A549 (cell line): ENCODE measurements at regions not wholly inside any gene's neighbourhood (a gene's known extent, or its start where the extent isn't known, plus 50 kb on each side); places are given as distances from the start of the nearest gene placed in this dataset.

Experiments
- ATAC-seq, 2 experiments: fragments of 200-7000 bp in 1 of 2; fragments of >200 bp in 1 of 2; cut with Nextera tagmentation in 1 of 2; cut with Tn5 transposase in 1 of 2; 3 replicates each; pipeline versions ENCODE4 v1.8.0 to v1.9.1; 2018 to 2020; ENCODE audit warnings: mild to moderate bottlenecking in 1 of 2, moderate library complexity in 1 of 2
- CTCF ChIA-PET: fragments of 300-600 bp; sonication (Branson Sonifier 250); formaldehyde crosslinking; extraction: SDS; loops from one replicate; lab custom pipeline; 2021; ENCODE audit warnings: antibody characterized with exemption, inconsistent platforms; lab: Yijun Ruan, JAX
- POLR2A ChIA-PET: fragments of 350-600 bp; formaldehyde crosslinking; extraction: SDS; loops from one replicate; lab custom pipeline; 2021; ENCODE audit warnings: antibody characterized with exemption, inconsistent platforms; lab: Yijun Ruan, JAX
- DNase-seq, 2 experiments: peaks; one replicate each; pipeline versions ENCODE4 v3.0.0 to v3.0.0-alpha.2; 2011 to 2016; ENCODE audit warnings: low read depth in 1 of 2, low spot score in 1 of 2
- FAIRE-seq: peaks from 2 replicates; lab custom pipeline; 2011; peaks lifted over from hg19 to GRCh38; lab: Jason Lieb, UNC
- H3K27ac ChIP-seq, 2 experiments: fragments of >200 bp; sonication (Bioruptor Twin); formaldehyde crosslinking; 3 replicates each; pipeline ENCODE4 v1.5.1; 2016 to 2017
- H3K4me1 ChIP-seq: fragments of >200 bp; sonication (Bioruptor Twin); formaldehyde crosslinking; 3 replicates; pipeline ENCODE4 v1.6.1; 2016
- H3K4me2 ChIP-seq: fragments of >200 bp; sonication (Bioruptor Twin); formaldehyde crosslinking; 3 replicates; pipeline ENCODE4 v1.6.1; 2016
- H3K4me3 ChIP-seq: fragments of >200 bp; sonication (Bioruptor Twin); formaldehyde crosslinking; 3 replicates; pipeline ENCODE4 v1.5.1; 2016
- H3K9me3 ChIP-seq: fragments of >200 bp; sonication (Bioruptor Twin); formaldehyde crosslinking; 3 replicates; pipeline ENCODE4 v1.6.1; 2016
- CEBPB ChIP-seq, 2 experiments: fragments of >200 bp in 1 of 2; sonication (Bioruptor Twin) in 1 of 2; formaldehyde crosslinking in 1 of 2; IDR thresholded peaks; 2 replicates each; pipeline ENCODE4 v1.6.1; 2012 to 2016
- CHD4 ChIP-seq: fragments of 200-600 bp; sonication (generic); IDR thresholded peaks from 2 replicates; pipeline ENCODE4 v1.6.1; 2016; ENCODE audit warnings: antibody characterized with exemption, mild to moderate bottlenecking, borderline replicate concordance
- CTCF ChIP-seq: fragments of >200 bp; sonication (Bioruptor Twin); formaldehyde crosslinking; IDR thresholded peaks from 3 replicates; pipeline ENCODE4 v1.5.1; 2016
- ELK1 ChIP-seq: fragments of 150-350 bp; IDR thresholded peaks from 2 replicates; pipeline ENCODE4 v1.6.1; 2014; ENCODE audit warnings: low read depth, mild to moderate bottlenecking, low read length
- EP300 ChIP-seq, 2 experiments: fragments of >200 bp; sonication (Bioruptor Twin); formaldehyde crosslinking; IDR thresholded peaks; 2 replicates in 1 of 2; 3 replicates in 1 of 2; pipeline ENCODE4 v1.6.1; 2016 to 2017
- ESRRA ChIP-seq: fragments of 150-350 bp; IDR thresholded peaks from 2 replicates; pipeline ENCODE4 v1.6.1; 2014; ENCODE audit warnings: mild to moderate bottlenecking, low read length, borderline replicate concordance
- FOSB ChIP-seq: fragments of 250-450 bp; sonication (Bioruptor Pico); IDR thresholded peaks from 2 replicates; pipeline ENCODE4 v1.5.0; 2020; ENCODE audit warnings: mild to moderate bottlenecking, moderate library complexity
- FOXS1 ChIP-seq: fragments of 250-450 bp; sonication (Bioruptor Pico); IDR thresholded peaks from 2 replicates; pipeline ENCODE4 v1.5.0; 2020; ENCODE audit warnings: mild to moderate bottlenecking, moderate library complexity
- GATA3 ChIP-seq: IDR thresholded peaks from 2 replicates; pipeline ENCODE4 v1.6.1; 2012; ENCODE audit warnings: borderline replicate concordance
- HDAC2 ChIP-seq: fragments of 200-600 bp; sonication (generic); IDR thresholded peaks from 2 replicates; pipeline ENCODE4 v1.6.1; 2016
- HOXB13 ChIP-seq: fragments of 250-450 bp; sonication (Bioruptor Pico); IDR thresholded peaks from 2 replicates; pipeline ENCODE4 v1.5.0; 2020; ENCODE audit warnings: low read depth, mild to moderate bottlenecking, moderate library complexity
- HOXB5 ChIP-seq: fragments of 250-450 bp; sonication (Bioruptor Pico); IDR thresholded peaks from 2 replicates; pipeline ENCODE4 v1.5.0; 2020; ENCODE audit warnings: mild to moderate bottlenecking, moderate library complexity
- JUN ChIP-seq, 2 experiments: fragments of >200 bp; sonication (Bioruptor Twin); formaldehyde crosslinking; IDR thresholded peaks; 2 replicates in 1 of 2; 3 replicates in 1 of 2; pipeline ENCODE4 v1.6.1; 2016 to 2017
- JUNB ChIP-seq: fragments of >200 bp; sonication (Bioruptor Twin); formaldehyde crosslinking; IDR thresholded peaks from 2 replicates; pipeline ENCODE4 v1.6.1; 2016
- KDM5A ChIP-seq: fragments of 200-600 bp; sonication (generic); IDR thresholded peaks from 2 replicates; pipeline ENCODE4 v1.6.1; 2016; ENCODE audit warnings: antibody characterized with exemption, mild to moderate bottlenecking
- MAFK ChIP-seq: fragments of 450-650 bp; IDR thresholded peaks from 2 replicates; pipeline ENCODE4 v1.6.1; 2014; ENCODE audit not compliant: partially characterized antibody
- NFE2L2 ChIP-seq: fragments of 150-350 bp; conservative IDR thresholded peaks from 2 replicates; pipeline ENCODE4 v1.6.1; 2014; ENCODE audit warnings: low read length
- NPAS2 ChIP-seq: fragments of 250-450 bp; sonication (Bioruptor Pico); IDR thresholded peaks from 2 replicates; pipeline ENCODE4 v1.8.0; 2022; ENCODE audit warnings: mild to moderate bottlenecking, moderate library complexity, borderline replicate concordance
- NR3C1 ChIP-seq: fragments of >200 bp; sonication (Bioruptor Twin); formaldehyde crosslinking; IDR thresholded peaks from 3 replicates; pipeline ENCODE4 v1.6.1; 2017
- POLR2A ChIP-seq: IDR thresholded peaks from 2 replicates; pipeline ENCODE4 v1.6.1; 2012; ENCODE audit warnings: mild to moderate bottlenecking, low read length
- POLR2AphosphoS2 ChIP-seq: conservative IDR thresholded peaks from 2 replicates; pipeline ENCODE4 v1.6.1; 2012; ENCODE audit warnings: low read length, improper control_type of control experiment, inconsistent platforms
- RCOR1 ChIP-seq: fragments of 150-350 bp; IDR thresholded peaks from 2 replicates; pipeline ENCODE4 v1.6.1; 2014; ENCODE audit warnings: antibody characterized with exemption, low read length, low read depth
- SMC3 ChIP-seq: fragments of >200 bp; sonication (Bioruptor Twin); formaldehyde crosslinking; IDR thresholded peaks from 3 replicates; pipeline ENCODE4 v1.6.1; 2018; ENCODE audit warnings: inconsistent platforms
- TFCP2L1 ChIP-seq: fragments of 250-450 bp; sonication (Bioruptor Pico); IDR thresholded peaks from 2 replicates; pipeline ENCODE4 v1.5.0; 2021; ENCODE audit warnings: mild to moderate bottlenecking
- TP53 ChIP-seq: fragments of 250-450 bp; sonication (Bioruptor Pico); IDR thresholded peaks from 2 replicates; pipeline ENCODE4 v1.5.0; 2021; ENCODE audit warnings: mild to moderate bottlenecking, moderate library complexity
- ZC3H11A ChIP-seq: fragments of 450-650 bp; IDR thresholded peaks from 2 replicates; pipeline ENCODE4 v1.6.1; 2014; ENCODE audit warnings: antibody characterized with exemption, mild to moderate bottlenecking
- ZFP36 ChIP-seq: fragments of 450-650 bp; IDR thresholded peaks from 2 replicates; pipeline ENCODE4 v1.6.1; 2014; ENCODE audit warnings: borderline replicate concordance; ENCODE audit not compliant: partially characterized antibody
- ZSCAN20 ChIP-seq: fragments of 250-450 bp; sonication (Bioruptor Pico); IDR thresholded peaks from 2 replicates; pipeline ENCODE4 v1.8.0; 2022; ENCODE audit warnings: mild to moderate bottlenecking, moderate library complexity
- WGBS: methylation state at CpG from one replicate; pipeline ENCODE4 v1.1.6; 2017; ENCODE audit errors: missing lambda C conversion rate; 5-methylcytosine and 5-hydroxymethylcytosine counted together
- TF ChIP-seq, protein P1 (sequence below): fragments of >200 bp; sonication (Bioruptor Twin); formaldehyde crosslinking; IDR thresholded peaks from 2 replicates; pipeline ENCODE4 v1.6.1; 2016
- TF ChIP-seq, protein P2 (sequence below): fragments of 450-650 bp; IDR thresholded peaks from 2 replicates; pipeline ENCODE4 v1.6.1; 2014; ENCODE audit warnings: antibody characterized with exemption

DNA sequence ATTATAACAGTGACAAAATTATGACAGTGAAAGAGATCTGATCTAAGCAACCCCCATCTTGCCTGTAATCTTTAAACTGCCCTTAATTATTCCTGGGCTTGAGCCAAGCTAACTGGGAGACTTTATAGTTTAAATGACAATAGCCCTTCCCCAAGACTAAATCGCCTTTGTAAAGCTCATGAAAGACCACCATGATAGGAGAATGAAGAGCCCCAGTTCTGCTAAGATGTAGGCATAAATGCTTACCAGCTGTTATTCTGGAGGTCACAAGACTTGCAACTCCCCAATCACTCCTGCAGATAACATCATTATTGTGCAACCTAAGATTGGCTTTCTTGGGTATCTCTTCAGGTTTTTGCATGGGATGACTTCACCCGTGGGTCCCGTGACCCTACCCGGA lies 599.7 kb downstream of the KCNH5 start:
- 62% methylated on average over 4 of the region's 4 CpGs for WGBS
- CTCF ChIA-PET, result no interaction called here
- H3K4me2 ChIP-seq, result no peak overlapping the region
- H3K4me1 ChIP-seq, result no peaks in the 10 kb centered on the region
- no peak overlapping the region for H3K4me3 ChIP-seq
- no peak overlapping the region for H3K27ac ChIP-seq
- ATAC-seq (no peak), FAIRE-seq (no peak), DNase-seq (no peak)
- H3K9me3 ChIP-seq, result peaks cover 1% of the 10 kb centered on the region; the same call in 1 of the 3 replicates
- TF ChIP-seq MAFK (no peak), POLR2A (no peak), JUNB (no peak), ZSCAN20 (no peak), EP300 (IDR thresholded peaks at IDR 0.05) (no peak), POLR2AphosphoS2 (no peak), KDM5A (no peak), FOXS1 (CRISPR knock-in tag) (no peak), TP53 (CRISPR knock-in tag) (no peak), HOXB13 (CRISPR knock-in tag) (no peak), GATA3 (no peak)
- POLR2A ChIA-PET, result no interaction called here

GRCh38 chr14:62451221-62451620 lies 594.0 kb downstream of the KCNH5 start:
- Histone ChIP-seq H3K4me2 (no peak overlapping the region), H3K4me1 (no peaks in the 10 kb centered on the region), H3K27ac (no peak overlapping the region), H3K9me3 (no peaks in the 10 kb centered on the region), H3K4me3 (no peak overlapping the region)
- ChIA-PET CTCF (interaction anchor here (0.6 kb wide), 1 partner anchor 448 kb away, joined by 3 read pairs; no protein-coding TSS in a partner anchor), POLR2A (no interaction called here)
- no peak for ATAC-seq
- no peak for TF ChIP-seq CTCF
- TF ChIP-seq SMC3, result no peak
- TF ChIP-seq ELK1, result no peak
- TF ChIP-seq JUN (IDR thresholded peaks at IDR 0.05), result no peak
- no peak for TF ChIP-seq POLR2AphosphoS2
- TF ChIP-seq CHD4, result no peak
- TF ChIP-seq, protein P1, sequence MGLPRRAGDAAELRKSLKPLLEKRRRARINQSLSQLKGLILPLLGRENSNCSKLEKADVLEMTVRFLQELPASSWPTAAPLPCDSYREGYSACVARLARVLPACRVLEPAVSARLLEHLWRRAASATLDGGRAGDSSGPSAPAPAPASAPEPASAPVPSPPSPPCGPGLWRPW, result no peak
- no peak for FAIRE-seq
- no peak for DNase-seq
- WGBS, result 5% methylated on average over 3 of the region's 3 CpGs

DNA sequence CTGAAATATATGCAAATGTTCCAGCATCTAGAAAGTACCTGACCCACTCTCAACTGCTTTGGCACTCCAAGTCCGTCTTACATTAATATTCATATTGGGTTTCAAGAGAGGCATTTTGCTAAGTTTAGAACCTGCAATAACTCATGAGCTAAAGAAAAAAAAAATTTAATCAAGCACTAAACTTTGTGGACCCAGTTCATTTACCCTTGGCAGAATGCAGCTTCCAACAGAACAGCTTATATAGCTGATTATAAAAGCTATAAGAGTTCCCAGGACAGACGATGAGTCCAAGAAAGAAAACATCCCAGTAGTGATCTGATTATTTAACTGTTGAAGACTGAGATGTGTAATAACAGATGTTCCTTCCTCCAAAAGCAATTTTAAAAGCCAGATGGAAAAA lies 592.0 kb downstream of the KCNH5 start:
- Histone ChIP-seq H3K27ac (no peak overlapping the region), H3K4me3 (no peak overlapping the region), H3K4me2 (no peak overlapping the region), H3K4me1 (no peaks in the 10 kb centered on the region), H3K9me3 (no peaks in the 10 kb centered on the region)
- FAIRE-seq (no peak), ATAC-seq (no peak), DNase-seq (no peak)
- WGBS, result 33% methylated on average over 2 of the region's 2 CpGs
- TF ChIP-seq TFCP2L1 (CRISPR knock-in tag) (no peak), NR3C1 (no peak), CEBPB (IDR thresholded peaks at IDR 0.05) (no peak), ZFP36 (no peak), KDM5A (no peak), NPAS2 (CRISPR knock-in tag) (no peak), JUNB (no peak), ZC3H11A (no peak), CHD4 (no peak), HDAC2 (no peak), ESRRA (no peak), MAFK (no peak), NFE2L2 (no peak), ELK1 (no peak), FOXS1 (CRISPR knock-in tag) (no peak), HOXB5 (CRISPR knock-in tag) (no peak), RCOR1 (no peak), FOSB (CRISPR knock-in tag) (no peak), HOXB13 (CRISPR knock-in tag) (no peak)
- TF ChIP-seq, protein P2, sequence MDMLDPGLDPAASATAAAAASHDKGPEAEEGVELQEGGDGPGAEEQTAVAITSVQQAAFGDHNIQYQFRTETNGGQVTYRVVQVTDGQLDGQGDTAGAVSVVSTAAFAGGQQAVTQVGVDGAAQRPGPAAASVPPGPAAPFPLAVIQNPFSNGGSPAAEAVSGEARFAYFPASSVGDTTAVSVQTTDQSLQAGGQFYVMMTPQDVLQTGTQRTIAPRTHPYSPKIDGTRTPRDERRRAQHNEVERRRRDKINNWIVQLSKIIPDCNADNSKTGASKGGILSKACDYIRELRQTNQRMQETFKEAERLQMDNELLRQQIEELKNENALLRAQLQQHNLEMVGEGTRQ, result no peak
- POLR2A ChIA-PET, result no interaction called here
- CTCF ChIA-PET, result no interaction called here
